Endodermal cell (in vitro differentiated cells): ENCODE measurements at regions not wholly inside any gene's neighbourhood (a gene's known extent, or its start where the extent isn't known, plus 50 kb on each side); places are given as distances from the start of the nearest gene placed in this dataset.

ENCODE experiments used
- DNase-seq: peaks from one replicate; pipeline ENCODE4 v3.0.0-alpha.2; 2017
- H3K27ac ChIP-seq: 2 replicates; pipeline ENCODE4 v1.5.1; 2013; ENCODE audit warnings: mild to moderate bottlenecking, low read depth, low read length, moderate library complexity
- H3K27me3 ChIP-seq: 2 replicates; pipeline ENCODE4 v1.6.1; 2013; ENCODE audit warnings: mild to moderate bottlenecking, low read length, moderate library complexity; ENCODE audit not compliant: insufficient read depth, control insufficient read depth, poor library complexity, severe bottlenecking
- H3K36me3 ChIP-seq: 2 replicates; pipeline ENCODE4 v1.7.0; 2013; ENCODE audit warnings: mild to moderate bottlenecking, low read length, moderate library complexity; ENCODE audit not compliant: control insufficient read depth, insufficient read depth
- H3K4me1 ChIP-seq: one replicate; pipeline ENCODE4 v1.7.0; 2013; ENCODE audit warnings: low read length; ENCODE audit not compliant: control insufficient read depth, insufficient read depth
- H3K4me3 ChIP-seq: 2 replicates; pipeline ENCODE4 v1.5.1; 2013; ENCODE audit warnings: mild to moderate bottlenecking, low read length, moderate library complexity
- H3K9ac ChIP-seq: 2 replicates; pipeline ENCODE4 v1.6.1; 2013; ENCODE audit warnings: mild to moderate bottlenecking, low read length, moderate library complexity; ENCODE audit not compliant: poor library complexity, severe bottlenecking; ENCODE audit errors: extremely low read depth
- H3K9me3 ChIP-seq: 2 replicates; pipeline ENCODE4 v1.6.1; 2013; ENCODE audit warnings: mild to moderate bottlenecking, low read length, moderate library complexity; ENCODE audit not compliant: control insufficient read depth
- H3K27ac Mint-ChIP-seq: 2 replicates; pipeline ENCODE4 v1.8.0; 2020; ENCODE audit warnings: mixed read lengths
- H3K27me3 Mint-ChIP-seq: 2 replicates; pipeline ENCODE4 v1.8.0; 2021; ENCODE audit warnings: mild to moderate bottlenecking, mixed read lengths; ENCODE audit not compliant: insufficient read depth
- H3K36me3 Mint-ChIP-seq: 2 replicates; pipeline ENCODE4 v1.8.0; 2020; ENCODE audit warnings: low read depth, mixed read lengths
- H3K4me1 Mint-ChIP-seq: 2 replicates; pipeline ENCODE4 v1.8.0; 2020; ENCODE audit warnings: mixed read lengths
- H3K4me3 Mint-ChIP-seq: 2 replicates; pipeline ENCODE4 v1.8.0; 2020; ENCODE audit warnings: mild to moderate bottlenecking, moderate library complexity, mixed read lengths
- H3K9me3 Mint-ChIP-seq: 2 replicates; pipeline ENCODE4 v1.8.0; 2020; ENCODE audit warnings: mild to moderate bottlenecking, mixed read lengths
- WGBS, 2 experiments: methylation state at CpG; one replicate each; pipeline versions ENCODE4 v1.1.5 to v1.1.7; 2013; ENCODE audit warnings: missing lambda C conversion rate in 2 of 2, mixed read lengths in 1 of 2; ENCODE audit not compliant: insufficient coverage in 1 of 2, insufficient read length in 1 of 2; 5-methylcytosine and 5-hydroxymethylcytosine counted together
- TF ChIP-seq, protein P1 (sequence below): fragments of 200-600 bp; sonication (generic); conservative IDR thresholded peaks from 2 replicates; pipeline ENCODE4 v1.5.0; 2021; ENCODE audit warnings: antibody characterized with exemption, mild to moderate bottlenecking

- Mint-ChIP-seq H3K4me3 (no peak overlapping the region), H3K9me3 (no peaks in the 10 kb centered on the region), H3K27ac (no peak overlapping the region), H3K27me3 (no peaks in the 10 kb centered on the region), H3K36me3 (no peaks in the 10 kb centered on the region), H3K4me1 (no peaks in the 10 kb centered on the region)
- Histone ChIP-seq H3K9me3 (no peaks in the 10 kb centered on the region), H3K27me3 (no peaks in the 10 kb centered on the region), H3K9ac (no peak overlapping the region), H3K27ac (no peak overlapping the region), H3K4me3 (no peak overlapping the region), H3K36me3 (no peaks in the 10 kb centered on the region), H3K4me1 (no peaks in the 10 kb centered on the region)
- no peak for DNase-seq
- TF ChIP-seq, protein P1, sequence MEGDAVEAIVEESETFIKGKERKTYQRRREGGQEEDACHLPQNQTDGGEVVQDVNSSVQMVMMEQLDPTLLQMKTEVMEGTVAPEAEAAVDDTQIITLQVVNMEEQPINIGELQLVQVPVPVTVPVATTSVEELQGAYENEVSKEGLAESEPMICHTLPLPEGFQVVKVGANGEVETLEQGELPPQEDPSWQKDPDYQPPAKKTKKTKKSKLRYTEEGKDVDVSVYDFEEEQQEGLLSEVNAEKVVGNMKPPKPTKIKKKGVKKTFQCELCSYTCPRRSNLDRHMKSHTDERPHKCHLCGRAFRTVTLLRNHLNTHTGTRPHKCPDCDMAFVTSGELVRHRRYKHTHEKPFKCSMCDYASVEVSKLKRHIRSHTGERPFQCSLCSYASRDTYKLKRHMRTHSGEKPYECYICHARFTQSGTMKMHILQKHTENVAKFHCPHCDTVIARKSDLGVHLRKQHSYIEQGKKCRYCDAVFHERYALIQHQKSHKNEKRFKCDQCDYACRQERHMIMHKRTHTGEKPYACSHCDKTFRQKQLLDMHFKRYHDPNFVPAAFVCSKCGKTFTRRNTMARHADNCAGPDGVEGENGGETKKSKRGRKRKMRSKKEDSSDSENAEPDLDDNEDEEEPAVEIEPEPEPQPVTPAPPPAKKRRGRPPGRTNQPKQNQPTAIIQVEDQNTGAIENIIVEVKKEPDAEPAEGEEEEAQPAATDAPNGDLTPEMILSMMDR, result no peak
- WGBS, 2 experiments, result 86 to 90% methylated on average over 13 to 14 of the region's 14 CpGs
These were observed 408.0 kb downstream of the SHANK2 start for GRCh38 chr11:70844387-70844786.

GRCh38 chr11:70845591-70846041 is 406.8 kb downstream of the SHANK2 start:
- H3K4me1 Mint-ChIP-seq, result no peaks in the 10 kb centered on the region

GRCh38 chr11:70846781-70847655 is 405.4 kb downstream of the SHANK2 start:
- WGBS, 2 experiments, result 92 to 94% methylated on average over 17 to 22 of the region's 22 CpGs
- H3K4me3 Mint-ChIP-seq, result no peak overlapping the region
- no peaks in the 10 kb centered on the region for H3K9me3 ChIP-seq
- no peaks in the 10 kb centered on the region for H3K36me3 Mint-ChIP-seq
- H3K27ac Mint-ChIP-seq, result no peak overlapping the region
- TF ChIP-seq, protein P1, result no peak
- H3K9me3 Mint-ChIP-seq, result no peaks in the 10 kb centered on the region
- no peak for DNase-seq
- no peaks in the 10 kb centered on the region for H3K27me3 ChIP-seq
- no peaks in the 10 kb centered on the region for H3K4me1 ChIP-seq
- no peaks in the 10 kb centered on the region for H3K36me3 ChIP-seq
- H3K4me1 Mint-ChIP-seq, result no peaks in the 10 kb centered on the region
- no peak overlapping the region for H3K9ac ChIP-seq
- no peaks in the 10 kb centered on the region for H3K27me3 Mint-ChIP-seq
- no peak overlapping the region for H3K4me3 ChIP-seq
- no peak overlapping the region for H3K27ac ChIP-seq

More at GRCh38 chr11:70845591-70846041, 406.8 kb downstream of the SHANK2 start:
- Histone ChIP-seq H3K9ac (no peak overlapping the region), H3K4me1 (no peaks in the 10 kb centered on the region), H3K27me3 (no peaks in the 10 kb centered on the region), H3K4me3 (no peak overlapping the region), H3K27ac (no peak overlapping the region), H3K9me3 (no peaks in the 10 kb centered on the region), H3K36me3 (no peaks in the 10 kb centered on the region)
- H3K36me3 Mint-ChIP-seq, result no peaks in the 10 kb centered on the region
- H3K27me3 Mint-ChIP-seq, result no peaks in the 10 kb centered on the region
- no peak for DNase-seq
- no peaks in the 10 kb centered on the region for H3K9me3 Mint-ChIP-seq
- TF ChIP-seq, protein P1, result no peak
- H3K27ac Mint-ChIP-seq, result no peak overlapping the region
- WGBS, 2 experiments, result 91 to 92% methylated on average over 14 to 16 of the region's 16 CpGs
- H3K4me3 Mint-ChIP-seq, result no peak overlapping the region
